HepG2 (cell line): ENCODE measurements at regions not wholly inside any gene's neighbourhood (a gene's known extent, or its start where the extent isn't known, plus 50 kb on each side); places are given as distances from the start of the nearest gene placed in this dataset.

Source experiments
- ATAC-seq: fragments of 200-7000 bp; cut with Tn5 transposase; 3 replicates; pipeline ENCODE4 v1.9.1; 2020; ENCODE audit warnings: mild to moderate bottlenecking, moderate library complexity
- BruUV-seq: library from RNA; stranded (reverse); fragments of 400-500 nt; replicated peaks from 2 replicates; lab custom pipeline; 2021; lab: Mats Ljungman, UMichigan
- CTCF ChIA-PET: fragments of 300-600 bp; formaldehyde crosslinking; extraction: SDS; loops from one replicate; lab custom pipeline; 2021; ENCODE audit warnings: low total read pairs, inconsistent platforms, low intra/inter-chr PET ratio; lab: Yijun Ruan, JAX
- POLR2A ChIA-PET: fragments of 350-600 bp; sonication (Branson Sonifier 250); formaldehyde crosslinking; loops from one replicate; lab custom pipeline; 2020; ENCODE audit warnings: antibody characterized with exemption, inconsistent platforms; lab: Yijun Ruan, JAX
- DNase-seq: peaks from one replicate; pipeline ENCODE4 v3.0.0-alpha.2; 2015; ENCODE audit warnings: low spot score
- FAIRE-seq: peaks from 3 replicates; lab custom pipeline; 2011; peaks lifted over from hg19 to GRCh38; lab: Jason Lieb, UNC
- H2AFZ ChIP-seq: one replicate; pipeline ENCODE4 v1.6.1; 2011; ENCODE audit warnings: low read length, inconsistent platforms
- H3K27ac ChIP-seq: fragments of 300-600 bp; 3 replicates; pipeline ENCODE4 v1.8.0; 2011; ENCODE audit warnings: mixed run types, mild to moderate bottlenecking, mixed read lengths, low read length, inconsistent platforms; ENCODE audit not compliant: insufficient read depth; ENCODE audit errors: extremely low read length
- H3K27me3 ChIP-seq, 2 experiments: fragments of 200-600 bp in 1 of 2; 2 replicates in 1 of 2; 3 replicates in 1 of 2; pipeline versions ENCODE4 v1.6.0 to v1.8.0; 2011; ENCODE audit warnings: low read length in 2 of 2, mild to moderate bottlenecking in 2 of 2, moderate library complexity in 2 of 2, inconsistent platforms in 1 of 2; ENCODE audit not compliant: insufficient read depth in 2 of 2, control insufficient read depth in 1 of 2
- H3K36me3 ChIP-seq, 2 experiments: fragments of 200-600 bp in 1 of 2; replicated peaks in 1 of 2; 2 replicates in 1 of 2; 3 replicates in 1 of 2; pipeline versions ENCODE4 v1.5.1 to v1.8.0; 2011; ENCODE audit warnings: low read length in 2 of 2, inconsistent platforms in 1 of 2; ENCODE audit not compliant: insufficient read depth in 2 of 2, control insufficient read depth in 1 of 2
- H3K4me1 ChIP-seq: 2 replicates; pipeline ENCODE4 v1.5.1; 2012; ENCODE audit warnings: low read length, inconsistent platforms; ENCODE audit not compliant: insufficient read depth
- H3K4me2 ChIP-seq: 2 replicates; pipeline ENCODE4 v1.6.0; 2011; ENCODE audit warnings: low read depth, low read length, inconsistent platforms
- H3K4me3 ChIP-seq, 3 experiments: fragments of 200-600 bp in 1 of 3; sonication (generic), shearing (Covaris generic) in 1 of 3; replicated peaks in 1 of 3; 2 replicates each; pipeline ENCODE4 v1.5.1; 2011 to 2016; ENCODE audit warnings: low read length in 3 of 3, inconsistent platforms in 2 of 3, low read depth in 2 of 3, mild to moderate bottlenecking in 2 of 3, control low read depth in 1 of 3, mixed read lengths in 1 of 3; ENCODE audit not compliant: insufficient read depth in 1 of 3
- H3K79me2 ChIP-seq: one replicate; pipeline ENCODE4 v1.6.1; 2011; ENCODE audit warnings: low read length, inconsistent platforms; ENCODE audit not compliant: insufficient read depth
- H3K9ac ChIP-seq: 2 replicates; pipeline ENCODE4 v1.6.0; 2011; ENCODE audit warnings: mild to moderate bottlenecking, low read depth, low read length, inconsistent platforms; ENCODE audit not compliant: insufficient read depth
- H3K9me3 ChIP-seq: 2 replicates; pipeline ENCODE4 v1.5.1; 2012; ENCODE audit warnings: mild to moderate bottlenecking, low read length
- H4K20me1 ChIP-seq: 2 replicates; pipeline ENCODE4 v1.6.0; 2011; ENCODE audit warnings: inconsistent platforms, mild to moderate bottlenecking, low read length, moderate library complexity; ENCODE audit not compliant: insufficient read depth
- CREM ChIP-seq, 2 experiments: sonication (generic) in 1 of 2; formaldehyde crosslinking in 1 of 2; IDR thresholded peaks; 2 replicates each; pipeline versions ENCODE4 v1.4.0 to v1.6.1; 2016 to 2020; ENCODE audit warnings: antibody characterized with exemption in 1 of 2, mild to moderate bottlenecking in 1 of 2, missing genetic modification reagents in 1 of 2
- IKZF4 ChIP-seq: sonication (generic); formaldehyde crosslinking; IDR thresholded peaks from 2 replicates; pipeline ENCODE4 v1.5.1; 2020; ENCODE audit warnings: borderline replicate concordance, mild to moderate bottlenecking, low read depth, missing genetic modification reagents; ENCODE audit errors: not compliant biosample characterization
- MXI1 ChIP-seq: IDR thresholded peaks from 3 replicates; pipeline ENCODE4 v1.6.1; 2012; ENCODE audit warnings: low read depth, low read length, inconsistent platforms, borderline replicate concordance
- NCOA2 ChIP-seq: sonication (generic); formaldehyde crosslinking; IDR thresholded peaks from 2 replicates; pipeline ENCODE4 v1.8.0; 2022; ENCODE audit warnings: inconsistent platforms
- WIZ ChIP-seq: sonication (generic); formaldehyde crosslinking; IDR thresholded peaks from 2 replicates; pipeline ENCODE4 v1.5.1; 2020; ENCODE audit warnings: mild to moderate bottlenecking, missing genetic modification reagents
- ZBTB7A ChIP-seq: sonication (generic); formaldehyde crosslinking; IDR thresholded peaks from 2 replicates; pipeline ENCODE4 v1.8.0; 2022; ENCODE audit warnings: mild to moderate bottlenecking, missing genetic modification reagents
- ZKSCAN1 ChIP-seq: fragments of 150-350 bp; IDR thresholded peaks from 2 replicates; pipeline ENCODE4 v1.6.1; 2014; ENCODE audit warnings: low read length
- ZNF563 ChIP-seq: sonication (generic); formaldehyde crosslinking; IDR thresholded peaks from 2 replicates; pipeline ENCODE4 v1.8.0; 2022; ENCODE audit warnings: mild to moderate bottlenecking, moderate library complexity, missing genetic modification reagents
- ZNF629 ChIP-seq: sonication (generic); formaldehyde crosslinking; conservative IDR thresholded peaks from 2 replicates; pipeline ENCODE4 v1.5.0; 2020; ENCODE audit warnings: missing genetic modification reagents
- ZNF770 ChIP-seq: sonication (generic); formaldehyde crosslinking; IDR thresholded peaks from 2 replicates; pipeline ENCODE4 v1.5.0; 2020; ENCODE audit warnings: mild to moderate bottlenecking, missing genetic modification reagents
- WGBS: methylation state at CpG from one replicate; pipeline ENCODE4 v1.1.6; 2017; ENCODE audit warnings: low lambda C conversion rate; 5-methylcytosine and 5-hydroxymethylcytosine counted together
- in situ Hi-C: cut with HindIII; loops from 2 replicates; pipeline ENCODE4 v1.10.0; 2017; ENCODE audit warnings: low pct_unique_long_range_greater_than_20kb; ENCODE audit not compliant: extremely low pct_ligation_motif_present
- intact Hi-C: fragments of 100-400 bp; cut with micrococcal nuclease; formaldehyde crosslinking; loops from one replicate; pipeline ENCODE4 v1.10.0; 2022; ENCODE audit not compliant: unreplicated experiment

GRCh38 chr3:68249265-68249664 lies 594.9 kb upstream of the SUCLG2 start:
- Histone ChIP-seq H3K9ac (no peak overlapping the region), H3K36me3 (no peaks in the 10 kb centered on the region), H2AFZ (no peak overlapping the region), H3K4me2 (no peak overlapping the region), H3K79me2 (no peaks in the 10 kb centered on the region), H3K27ac (no peak overlapping the region), H4K20me1 (no peaks in the 10 kb centered on the region), H3K27me3 (no peaks in the 10 kb centered on the region), H3K9me3 (no peaks in the 10 kb centered on the region), H3K4me3 (no peak overlapping the region), H3K4me1 (no peaks in the 10 kb centered on the region)
- DNase-seq (no peak), FAIRE-seq (no peak), ATAC-seq (no peak)
- CTCF ChIA-PET: no interaction called here
- 3% methylated on average over 2 of the region's 2 CpGs for WGBS
- TF ChIP-seq ZNF629: no peak
- no peak for TF ChIP-seq WIZ (CRISPR knock-in tag)
- no peak for TF ChIP-seq IKZF4
- TF ChIP-seq ZNF770 (CRISPR knock-in tag): no peak
- no peak for TF ChIP-seq ZNF563 (CRISPR knock-in tag)
- no peak for TF ChIP-seq CREM (IDR thresholded peaks at IDR 0.05)
- no peak for TF ChIP-seq CREM (CRISPR knock-in tag; IDR thresholded peaks at IDR 0.05)
- TF ChIP-seq MXI1: no peak
- no peak for TF ChIP-seq ZKSCAN1
- no peak for TF ChIP-seq NCOA2 (CRISPR knock-in tag)
- no peak for TF ChIP-seq ZBTB7A (CRISPR knock-in tag)
- in situ Hi-C loops: no loop called here
- intact Hi-C loops: no loop called here
- BruUV-seq: no TSS peak
- POLR2A ChIA-PET: no interaction called here
